Activated T-helper 2 cell treated with anti-CD3 and anti-CD28 coated beads, Interferon-gamma antibody, Interleukin-2, Interleukin-4, amounts not matched to agents 10 μg/mL and 5 μg/mL and 100 μg/mL, durations not matched to agents 14 hours and 24 hours and 36 hours (primary cell): ENCODE measurements at regions not wholly inside any gene's neighbourhood (a gene's known extent, or its start where the extent isn't known, plus 50 kb on each side); places are given as distances from the start of the nearest gene placed in this dataset.

Source experiments
- DNase-seq: peaks from one replicate; pipeline ENCODE4 v3.0.0; 2021; ENCODE audit warnings: low spot score
- H3K27ac Mint-ChIP-seq: one replicate; pipeline ENCODE4 v1.8.0; 2021; ENCODE audit warnings: mixed read lengths
- H3K27me3 Mint-ChIP-seq: one replicate; pipeline ENCODE4 v1.8.0; 2021; ENCODE audit warnings: low read depth, mixed read lengths
- H3K36me3 Mint-ChIP-seq: one replicate; pipeline ENCODE4 v1.8.0; 2021; ENCODE audit warnings: low read depth, mixed read lengths
- H3K4me1 Mint-ChIP-seq: one replicate; pipeline ENCODE4 v1.8.0; 2021; ENCODE audit warnings: low read depth, mixed read lengths
- H3K4me3 Mint-ChIP-seq: one replicate; pipeline ENCODE4 v1.8.0; 2021; ENCODE audit warnings: low read depth, mild to moderate bottlenecking, moderate library complexity, mixed read lengths
- H3K9me3 Mint-ChIP-seq: one replicate; pipeline ENCODE4 v1.8.0; 2021; ENCODE audit warnings: mixed read lengths
- intact Hi-C: fragments of 100-400 bp; cut with micrococcal nuclease; formaldehyde crosslinking; loops from one replicate; pipeline ENCODE4 v1.15.1; 2023

DNA sequence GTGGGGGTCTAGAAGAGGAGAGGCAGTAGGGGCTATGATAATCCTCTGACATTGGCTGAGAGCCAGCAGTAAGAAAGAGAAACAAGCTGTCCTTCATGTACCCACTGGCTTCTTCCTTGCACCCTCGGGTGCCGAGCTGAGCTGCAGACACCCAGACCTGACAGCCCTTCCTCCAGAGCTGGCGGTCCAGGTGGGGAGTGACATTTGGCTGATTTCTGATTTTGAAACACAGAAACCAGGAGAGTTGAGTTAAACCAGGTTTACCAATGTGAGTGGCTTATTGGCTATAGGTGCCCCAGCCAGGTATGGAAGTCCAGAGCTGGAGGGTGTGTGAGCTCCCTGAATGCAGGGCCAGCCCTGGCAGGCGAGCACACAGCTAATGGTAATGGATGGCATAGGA is 59.2 kb downstream of the GADD45G start:
- intact Hi-C loops, result no loop called here
- H3K27me3 Mint-ChIP-seq, result peaks cover 21% of the 10 kb centered on the region
- H3K4me1 Mint-ChIP-seq, result peaks cover 14% of the 10 kb centered on the region
- H3K9me3 Mint-ChIP-seq, result no peaks in the 10 kb centered on the region
- H3K36me3 Mint-ChIP-seq, result no peaks in the 10 kb centered on the region
- H3K4me3 Mint-ChIP-seq, result no peak overlapping the region
- no peak overlapping the region for H3K27ac Mint-ChIP-seq
- no peak for DNase-seq

DNA sequence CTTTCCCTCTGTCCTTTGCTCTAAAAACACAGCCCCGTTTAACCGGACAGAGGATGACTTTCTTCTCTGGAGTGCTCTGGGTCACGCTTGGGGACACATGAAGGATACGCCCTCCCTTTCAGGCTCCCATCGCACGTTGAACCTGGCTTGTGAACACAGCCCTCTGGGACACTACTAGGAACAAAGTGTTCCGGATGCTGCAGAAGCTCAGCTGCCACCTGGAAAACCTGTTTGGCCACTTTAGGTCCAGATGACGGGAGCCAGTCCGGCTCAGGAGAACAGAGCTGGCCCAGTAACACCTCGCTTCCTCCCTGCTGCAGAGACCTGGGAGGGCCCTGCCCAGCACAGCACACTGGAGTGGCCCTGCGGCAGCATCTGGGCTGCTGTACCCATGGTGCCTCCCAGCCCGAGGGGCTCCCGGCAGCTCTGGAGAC is 60.1 kb downstream of the GADD45G start:
- no peak overlapping the region for H3K27ac Mint-ChIP-seq
- peaks cover 21% of the 10 kb centered on the region for H3K27me3 Mint-ChIP-seq
- no peaks in the 10 kb centered on the region for H3K36me3 Mint-ChIP-seq
- H3K4me1 Mint-ChIP-seq, result peaks cover 14% of the 10 kb centered on the region
- DNase-seq, result no peak
- intact Hi-C loops, result no loop called here
- no peaks in the 10 kb centered on the region for H3K9me3 Mint-ChIP-seq
- H3K4me3 Mint-ChIP-seq, result no peak overlapping the region

DNA sequence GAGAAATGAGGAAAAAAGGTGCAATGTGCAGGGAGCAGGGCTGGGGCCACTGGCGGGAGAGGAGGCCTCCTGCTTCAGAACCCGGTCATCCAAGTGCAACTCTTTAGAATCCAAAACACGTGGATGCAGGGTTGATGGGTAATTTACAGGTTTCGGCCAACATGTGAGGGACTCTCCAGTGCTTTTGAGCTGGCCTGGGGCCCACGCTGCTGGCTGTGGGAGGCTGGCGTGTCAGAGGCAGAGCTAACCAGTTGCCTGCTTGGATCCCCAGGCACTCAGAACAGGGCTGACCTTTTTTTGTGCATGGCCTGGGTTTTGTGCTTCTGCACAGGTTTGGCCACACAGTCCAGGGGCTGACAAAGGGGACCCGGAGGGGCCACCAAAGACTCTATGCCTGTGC is 61.6 kb downstream of the GADD45G start:
- Mint-ChIP-seq H3K9me3 (peaks cover 3% of the 10 kb centered on the region), H3K27ac (no peak overlapping the region), H3K36me3 (no peaks in the 10 kb centered on the region), H3K4me1 (peaks cover 14% of the 10 kb centered on the region), H3K27me3 (peaks cover 21% of the 10 kb centered on the region), H3K4me3 (no peak overlapping the region)
- intact Hi-C loops, result no loop called here
- no peak for DNase-seq

DNA sequence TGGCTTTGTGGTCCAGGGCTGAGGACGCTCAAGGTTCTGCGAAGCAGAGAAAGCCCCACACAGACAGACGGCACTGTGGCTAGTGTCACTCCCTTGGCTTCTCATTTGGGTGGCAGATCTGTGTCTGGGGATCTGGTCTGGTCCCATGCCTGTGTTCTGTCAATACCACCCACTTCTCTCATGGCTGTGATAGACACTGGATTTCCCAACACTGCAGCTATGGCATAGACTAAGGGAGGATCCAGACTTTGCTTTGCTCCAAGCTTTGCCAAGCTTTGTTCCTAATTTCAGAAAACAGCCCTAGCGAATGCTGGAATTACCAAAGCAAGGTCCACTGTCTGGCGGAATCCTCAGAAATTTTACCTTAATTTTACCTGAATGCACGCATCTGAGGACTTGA is 62.1 kb downstream of the GADD45G start:
- Mint-ChIP-seq H3K4me3 (no peak overlapping the region), H3K4me1 (peaks cover 14% of the 10 kb centered on the region), H3K27ac (no peak overlapping the region), H3K27me3 (peaks cover 18% of the 10 kb centered on the region), H3K36me3 (no peaks in the 10 kb centered on the region), H3K9me3 (peaks cover 5% of the 10 kb centered on the region)
- DNase-seq, result no peak
- intact Hi-C loops, result no loop called here

DNA sequence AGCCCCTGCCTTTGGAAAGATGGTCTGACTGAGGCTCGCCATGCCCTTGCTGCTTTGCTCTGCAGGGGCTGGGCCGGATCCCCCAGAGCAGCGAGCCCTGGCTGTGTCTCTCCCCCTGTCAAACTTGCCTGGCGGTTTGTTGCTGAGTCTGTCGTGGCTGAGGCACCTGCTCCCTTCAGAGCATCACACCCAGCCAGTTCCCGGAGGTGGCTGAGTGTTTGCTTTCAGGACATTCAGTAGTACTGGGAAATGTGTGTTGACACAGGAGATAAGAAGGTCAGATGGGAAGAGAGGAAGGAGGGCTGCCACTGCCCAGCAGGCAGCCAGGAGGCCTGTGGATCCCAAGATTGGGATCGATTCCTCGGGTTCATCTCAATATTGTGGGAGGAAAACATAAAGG is 62.9 kb downstream of the GADD45G start:
- H3K36me3 Mint-ChIP-seq, result no peaks in the 10 kb centered on the region
- H3K4me3 Mint-ChIP-seq, result no peak overlapping the region
- intact Hi-C loops, result no loop called here
- peaks cover 5% of the 10 kb centered on the region for H3K9me3 Mint-ChIP-seq
- DNase-seq, result no peak
- H3K27ac Mint-ChIP-seq, result no peak overlapping the region
- peaks cover 15% of the 10 kb centered on the region for H3K4me1 Mint-ChIP-seq
- H3K27me3 Mint-ChIP-seq, result peaks cover 14% of the 10 kb centered on the region

DNA sequence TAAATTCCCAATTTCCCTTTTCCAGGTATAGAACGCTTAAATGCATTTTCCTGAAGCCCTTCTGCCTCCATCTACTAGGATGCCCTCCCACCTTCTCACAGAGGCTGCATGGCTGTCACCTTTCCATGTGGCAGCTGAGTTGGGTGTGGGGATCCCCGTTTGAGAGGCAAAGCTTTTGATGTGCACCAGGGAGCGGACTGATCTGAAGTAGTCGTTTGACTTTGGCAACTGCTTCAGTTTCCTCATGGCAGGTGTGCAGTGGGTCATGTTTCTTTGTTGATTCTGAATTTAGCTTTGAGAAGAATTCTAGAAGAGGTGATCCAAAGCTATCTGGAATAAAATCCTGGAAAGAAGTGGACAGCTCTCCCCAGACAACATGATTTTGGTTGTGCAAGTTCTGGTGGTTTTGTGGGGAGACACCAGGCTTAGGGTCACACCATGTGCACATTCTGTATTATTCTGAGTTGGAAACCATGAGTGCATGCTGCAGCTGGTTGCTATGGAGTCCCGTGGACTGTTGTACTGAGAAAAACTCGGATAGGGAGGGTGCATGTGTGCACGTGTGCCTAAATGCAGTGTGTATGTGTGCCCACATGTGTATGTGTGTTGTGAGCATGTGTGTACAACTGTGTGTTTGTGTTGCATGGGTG is 63.5 kb downstream of the GADD45G start:
- H3K27ac Mint-ChIP-seq, result no peak overlapping the region

DNA sequence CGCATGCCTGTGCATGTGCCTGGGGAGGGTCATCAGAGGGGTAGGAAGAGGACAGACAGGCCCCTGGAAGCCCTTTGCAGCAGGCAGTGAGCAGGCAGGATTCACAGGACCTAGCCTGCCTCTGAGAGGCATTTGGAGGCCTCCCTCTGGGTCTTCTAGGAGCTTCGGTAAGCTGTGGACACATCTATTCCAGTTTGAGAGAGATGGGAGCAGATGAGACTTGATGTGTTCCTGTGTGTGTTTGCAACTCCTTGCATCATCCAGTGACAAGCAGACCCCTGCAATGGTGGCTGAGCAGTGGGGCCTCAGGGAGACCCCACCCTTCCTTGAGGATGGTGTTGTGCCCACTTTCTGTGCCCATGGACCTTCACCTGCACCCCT is 64.0 kb downstream of the GADD45G start:
- peaks cover 5% of the 10 kb centered on the region for H3K9me3 Mint-ChIP-seq
- no peak for DNase-seq
- intact Hi-C loops, result no loop called here
- H3K27ac Mint-ChIP-seq, result no peak overlapping the region
- H3K4me1 Mint-ChIP-seq, result peaks cover 12% of the 10 kb centered on the region
- H3K4me3 Mint-ChIP-seq, result no peak overlapping the region
- H3K36me3 Mint-ChIP-seq, result no peaks in the 10 kb centered on the region
- H3K27me3 Mint-ChIP-seq, result peaks cover 9% of the 10 kb centered on the region

More for the DNA sequence above, 63.5 kb downstream of the GADD45G start:
- Mint-ChIP-seq H3K4me3 (no peak overlapping the region), H3K27me3 (peaks cover 14% of the 10 kb centered on the region), H3K4me1 (peaks cover 15% of the 10 kb centered on the region), H3K9me3 (peaks cover 5% of the 10 kb centered on the region), H3K36me3 (no peaks in the 10 kb centered on the region)
- no peak for DNase-seq
- intact Hi-C loops, result no loop called here

DNA sequence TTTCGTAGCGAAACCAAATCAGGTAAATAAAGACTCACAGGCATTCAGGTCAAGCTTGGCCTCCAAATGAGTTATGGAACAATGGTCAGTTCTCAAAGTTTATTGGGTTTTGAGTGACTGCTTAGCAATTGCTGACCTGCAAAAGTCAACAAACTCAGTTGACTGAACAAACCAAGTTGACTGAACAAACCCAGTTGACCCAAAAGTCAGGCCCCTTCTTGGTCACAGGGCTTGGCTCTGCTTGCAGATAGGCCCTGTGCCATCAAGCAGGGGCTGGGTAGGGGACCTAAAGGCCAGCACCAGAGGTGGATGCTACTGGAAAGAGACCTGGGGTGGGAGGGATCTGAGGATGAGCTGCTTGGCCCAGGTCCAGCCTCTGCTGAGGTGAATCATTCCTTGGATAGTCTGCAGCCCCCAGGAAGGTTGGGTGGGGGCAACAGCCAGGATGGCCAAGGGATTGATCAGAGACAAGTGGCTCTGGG is 64.6 kb downstream of the GADD45G start:
- Mint-ChIP-seq H3K27me3 (peaks cover 8% of the 10 kb centered on the region), H3K36me3 (no peaks in the 10 kb centered on the region)
- DNase-seq, result no peak

DNA sequence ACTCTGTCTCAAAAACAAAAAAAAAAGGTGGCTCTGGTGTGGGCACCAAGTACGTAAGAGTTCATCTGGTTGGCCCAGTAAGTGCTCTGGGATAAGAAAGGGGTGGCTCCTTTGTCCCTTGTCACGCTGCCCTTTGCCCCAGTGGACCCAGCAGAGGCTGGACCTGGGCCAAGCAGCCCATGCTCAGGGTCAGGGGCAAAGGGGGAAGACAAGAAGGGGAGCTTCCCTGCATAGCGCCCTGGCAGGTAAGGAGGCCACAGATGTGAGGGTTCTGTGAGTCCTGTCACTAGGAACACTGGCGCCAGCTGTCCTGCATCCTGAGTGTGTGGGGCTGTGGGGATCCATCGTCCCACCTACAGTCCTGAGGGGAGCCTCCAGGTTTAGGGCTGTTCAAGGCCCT is 65.3 kb downstream of the GADD45G start:
- Mint-ChIP-seq H3K27ac (no peak overlapping the region), H3K4me1 (peaks cover 12% of the 10 kb centered on the region), H3K36me3 (no peaks in the 10 kb centered on the region), H3K9me3 (peaks cover 5% of the 10 kb centered on the region), H3K4me3 (no peak overlapping the region), H3K27me3 (peaks cover 6% of the 10 kb centered on the region)
- intact Hi-C loops, result no loop called here
- no peak for DNase-seq

More for the DNA sequence above, 64.6 kb downstream of the GADD45G start:
- Mint-ChIP-seq H3K4me3 (no peak overlapping the region), H3K4me1 (peaks cover 12% of the 10 kb centered on the region), H3K9me3 (peaks cover 5% of the 10 kb centered on the region), H3K27ac (no peak overlapping the region)
- intact Hi-C loops, result no loop called here

DNA sequence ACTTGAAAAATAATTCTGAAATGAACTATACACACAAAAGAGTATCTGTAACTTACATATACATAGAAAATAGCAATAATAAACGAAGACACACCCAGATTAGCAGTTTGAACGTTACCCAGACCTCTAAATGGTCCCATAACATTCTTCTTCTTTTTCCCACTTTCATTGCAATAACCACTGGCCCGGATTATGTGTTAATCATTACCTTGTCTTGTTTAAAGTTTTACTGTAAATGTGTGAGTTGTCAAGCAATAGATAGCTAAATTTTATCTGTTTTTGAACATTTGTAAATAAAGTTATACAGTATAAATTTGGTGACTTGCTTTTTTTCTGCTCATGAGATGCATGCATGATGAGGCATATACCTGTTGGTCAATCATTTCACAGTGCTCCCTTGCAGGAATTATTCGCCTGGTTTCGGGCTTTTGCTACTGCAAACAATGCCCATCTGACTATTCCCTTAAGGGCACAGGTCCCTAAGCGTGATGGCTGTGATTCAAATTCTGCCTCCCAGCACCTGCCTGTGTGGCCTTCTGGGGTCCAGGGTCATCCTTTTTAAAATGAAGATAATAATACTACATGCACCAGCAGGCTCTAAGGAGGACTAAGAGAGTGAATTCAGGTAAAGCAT is 66.1 kb downstream of the GADD45G start:
- Mint-ChIP-seq H3K9me3 (peaks cover 5% of the 10 kb centered on the region), H3K27me3 (peaks cover 3% of the 10 kb centered on the region), H3K36me3 (no peaks in the 10 kb centered on the region), H3K4me1 (peaks cover 12% of the 10 kb centered on the region), H3K27ac (no peak overlapping the region), H3K4me3 (no peak overlapping the region)
- intact Hi-C loops, result no loop called here
- no peak for DNase-seq

DNA sequence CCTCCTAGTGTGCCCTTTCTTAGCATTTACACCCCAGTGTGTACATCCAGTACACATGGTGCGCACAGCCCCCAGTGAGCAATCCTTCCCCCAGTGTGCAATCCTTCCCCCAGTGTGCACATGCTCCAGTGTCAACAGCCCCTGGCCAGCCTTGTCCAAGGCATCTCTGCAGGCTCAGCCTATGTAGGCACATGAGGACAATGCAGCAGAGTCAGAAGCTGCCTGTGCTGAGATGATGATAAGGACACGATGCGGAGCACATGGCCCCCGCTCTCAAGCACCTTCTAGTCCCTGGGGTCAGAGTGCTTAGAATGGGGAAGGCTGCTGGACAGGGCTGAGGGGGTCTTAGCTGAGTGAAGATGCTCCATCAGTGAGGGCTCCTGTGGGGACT is 69.8 kb downstream of the GADD45G start:
- H3K4me1 Mint-ChIP-seq, result peaks cover 8% of the 10 kb centered on the region
- intact Hi-C loops, result no loop called here
- H3K36me3 Mint-ChIP-seq, result no peaks in the 10 kb centered on the region
- DNase-seq, result no peak
- no peak overlapping the region for H3K27ac Mint-ChIP-seq
- peaks cover 5% of the 10 kb centered on the region for H3K9me3 Mint-ChIP-seq
- H3K4me3 Mint-ChIP-seq, result no peak overlapping the region
- no peaks in the 10 kb centered on the region for H3K27me3 Mint-ChIP-seq

DNA sequence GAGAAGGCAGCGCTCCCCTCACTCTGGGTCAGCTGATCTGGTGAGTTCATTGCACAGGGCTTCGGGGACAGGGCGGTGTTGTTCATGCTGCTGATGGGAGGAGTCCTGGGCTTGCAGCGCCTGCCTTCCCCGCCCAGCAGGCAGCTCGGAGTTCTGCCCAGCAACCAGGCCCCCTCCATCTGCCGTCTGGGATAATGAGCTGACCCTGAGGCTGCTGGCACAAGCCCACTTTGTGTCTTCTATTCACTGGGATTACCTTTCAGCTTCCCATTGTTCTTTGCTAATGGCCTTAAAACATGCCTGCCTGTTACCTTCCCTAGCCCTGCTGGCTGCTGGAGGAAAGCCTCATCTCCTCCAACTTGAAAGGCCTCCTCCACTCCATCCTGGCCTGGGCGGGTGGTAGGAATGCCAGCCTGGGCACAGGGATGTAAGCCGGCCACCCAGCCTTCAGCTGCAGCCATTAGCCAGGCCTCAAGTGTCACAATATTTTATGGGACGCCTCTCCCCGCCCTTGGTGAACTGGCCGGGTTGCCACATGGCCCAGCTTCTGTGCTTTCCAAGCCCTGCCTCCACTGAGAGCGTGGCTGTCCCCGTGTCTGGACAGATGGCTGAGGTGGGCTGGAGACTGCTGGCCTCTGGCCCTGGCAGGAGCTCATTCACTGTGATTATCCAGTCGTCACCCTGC is 70.4 kb downstream of the GADD45G start:
- DNase-seq, result no peak
- Mint-ChIP-seq H3K9me3 (peaks cover 5% of the 10 kb centered on the region), H3K36me3 (no peaks in the 10 kb centered on the region), H3K4me3 (no peak overlapping the region), H3K27ac (no peak overlapping the region), H3K4me1 (peaks cover 13% of the 10 kb centered on the region), H3K27me3 (no peaks in the 10 kb centered on the region)
- intact Hi-C loops, result no loop called here

DNA sequence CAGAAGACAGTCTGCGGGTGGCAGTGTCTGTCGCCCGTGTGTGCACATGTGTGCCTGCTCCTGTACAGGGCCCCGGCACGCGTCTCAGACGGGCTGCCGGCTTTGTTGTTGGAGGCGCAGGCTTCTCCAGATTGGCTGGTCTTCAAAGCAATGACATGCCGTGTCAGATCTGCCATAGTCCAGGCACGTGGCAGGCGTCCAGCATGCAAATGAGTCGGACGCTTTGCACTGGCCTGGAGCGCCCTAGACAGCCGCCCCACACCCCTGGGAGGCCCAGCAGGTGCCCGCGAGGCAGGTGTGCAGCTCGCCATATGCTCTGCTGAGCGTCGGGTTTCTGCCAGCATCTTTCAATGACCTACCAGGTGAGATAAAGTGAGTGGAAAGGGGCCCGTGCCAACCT is 71.5 kb downstream of the GADD45G start:
- intact Hi-C loops, result no loop called here
- no peaks in the 10 kb centered on the region for H3K36me3 Mint-ChIP-seq
- H3K27me3 Mint-ChIP-seq, result no peaks in the 10 kb centered on the region
- H3K4me1 Mint-ChIP-seq, result peaks cover 16% of the 10 kb centered on the region
- peaks cover 4% of the 10 kb centered on the region for H3K9me3 Mint-ChIP-seq
- H3K27ac Mint-ChIP-seq, result no peak overlapping the region
- no peak for DNase-seq
- no peak overlapping the region for H3K4me3 Mint-ChIP-seq
